Activated gamma-delta T cell treated with anti-CD3 and anti-CD28 coated beads, Interleukin-2, amount 50 U/mL, for 16 hours (primary cell): ENCODE measurements at regions not wholly inside any gene's neighbourhood (a gene's known extent, or its start where the extent isn't known, plus 50 kb on each side); places are given as distances from the start of the nearest gene placed in this dataset.
"Not testable (repeated sequence)": the region's sequence is repeated elsewhere in the genome, so short reads cannot be mapped to it uniquely, and the experiment has no call there.

Source experiments
- DNase-seq: peaks from one replicate; pipeline ENCODE4 v3.0.0-alpha.2; 2020; ENCODE audit warnings: low read depth

GRCh38 chr18:66872277-66872676, 268.4 kb upstream of the CDH19 start:
- no peak for DNase-seq

GRCh38 chr18:66867653-66868052, 263.8 kb upstream of the CDH19 start:
- DNase-seq = no peak

DNA sequence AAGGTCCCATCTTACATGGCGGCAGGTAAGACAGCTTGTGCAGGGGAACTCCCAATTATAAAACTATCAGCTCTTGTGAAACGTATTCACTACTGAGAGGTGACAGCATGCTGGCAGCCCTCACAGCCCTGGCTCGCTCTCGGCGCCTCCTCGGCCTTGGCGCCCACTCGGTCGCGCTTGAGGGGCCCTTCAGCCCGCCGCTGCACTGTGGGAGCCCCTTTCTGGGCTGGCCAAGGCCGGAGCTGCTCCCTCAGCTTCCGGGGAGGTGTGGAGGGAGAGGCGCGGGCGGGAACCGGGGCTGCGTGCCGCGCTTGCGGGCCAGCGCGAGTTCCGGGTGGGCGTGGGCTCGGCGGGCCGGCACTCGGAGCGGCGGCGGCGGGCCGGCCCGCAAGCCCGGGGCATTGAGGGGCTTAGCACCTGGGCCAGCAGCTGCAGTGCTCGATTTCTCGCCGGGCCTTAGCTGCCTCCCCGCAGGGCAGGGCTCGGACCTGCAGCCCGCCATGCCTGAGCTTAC, 262.6 kb upstream of the CDH19 start:
- not testable (repeated sequence) for DNase-seq

DNA sequence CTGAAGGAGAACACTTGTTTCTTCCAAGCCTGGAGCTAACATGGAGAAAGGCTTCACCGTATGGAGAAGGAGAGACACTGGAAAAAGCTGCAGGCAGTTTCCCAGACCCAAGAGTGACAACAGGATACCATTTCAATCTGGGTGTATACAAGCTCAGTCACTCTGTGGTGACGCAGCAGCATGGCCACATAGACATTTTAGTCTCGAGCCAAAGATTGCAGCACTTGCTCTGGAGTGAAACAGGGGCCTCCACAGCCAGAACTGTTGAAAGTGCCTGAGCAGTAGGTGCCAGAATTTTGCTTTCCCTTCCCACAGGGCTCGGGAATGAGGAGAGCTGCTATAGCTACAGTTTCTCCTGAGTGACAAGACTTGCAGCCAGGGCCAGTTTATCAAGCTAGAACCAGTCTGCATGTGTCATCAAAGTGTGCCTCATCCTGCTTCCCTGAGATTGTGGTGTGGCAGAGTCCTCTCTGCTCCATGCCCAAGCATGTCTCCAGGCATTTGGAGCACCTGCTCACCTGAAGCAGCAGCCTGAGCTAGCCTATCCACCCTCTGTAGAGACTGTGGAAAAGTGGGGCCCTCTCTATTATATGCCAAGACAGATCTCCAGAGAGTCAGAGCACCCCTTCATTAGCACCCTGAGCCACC, 234.6 kb upstream of the CDH19 start:
- DNase-seq = no peak

DNA sequence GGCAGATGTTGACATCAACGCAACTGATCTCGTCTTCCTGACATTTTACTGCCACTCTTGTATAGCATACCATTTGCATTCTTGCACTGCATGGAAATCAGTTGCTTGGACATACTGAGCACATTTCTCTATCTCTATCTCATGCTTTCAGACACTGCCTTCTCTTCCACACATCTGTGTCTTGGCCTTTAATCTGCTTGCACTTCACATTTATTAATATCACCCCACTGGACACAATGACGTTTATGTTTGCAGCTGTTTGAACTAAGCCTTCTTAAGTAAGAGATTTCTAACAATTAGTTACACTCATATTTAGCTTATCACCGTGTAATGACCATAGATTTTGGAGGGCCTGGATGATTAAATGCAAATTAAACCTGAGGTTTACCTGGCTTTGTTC, 229.8 kb upstream of the CDH19 start:
- no peak for DNase-seq

- DNase-seq = no peak
These were observed 222.3 kb upstream of the CDH19 start for GRCh38 chr18:66826211-66826610.

GRCh38 chr18:66825347-66825746, 221.5 kb upstream of the CDH19 start:
- DNase-seq = no peak

- no peak for DNase-seq
These were observed 215.3 kb upstream of the CDH19 start for GRCh38 chr18:66819235-66819634.

DNA sequence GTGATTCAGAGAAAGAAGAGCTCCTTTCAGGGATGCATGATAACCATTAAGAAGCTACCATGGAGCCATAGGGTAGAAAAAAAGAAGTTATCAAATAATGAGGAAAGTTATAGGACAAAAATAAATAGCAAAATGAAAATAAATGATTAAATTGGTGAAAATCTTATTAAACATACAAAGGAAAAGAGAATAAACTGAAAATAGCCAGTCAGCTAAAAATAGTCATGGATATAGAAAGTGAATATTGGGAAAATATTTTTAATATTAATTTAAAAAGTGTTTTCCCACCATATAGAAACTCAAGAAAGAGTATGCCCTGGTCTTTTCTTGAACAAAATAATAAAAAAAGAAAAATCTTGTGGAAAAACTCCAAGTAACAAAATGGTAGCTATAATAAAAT, 209.2 kb upstream of the CDH19 start:
- no peak for DNase-seq

GRCh38 chr18:66795051-66795450, 191.2 kb upstream of the CDH19 start:
- no peak for DNase-seq

DNA sequence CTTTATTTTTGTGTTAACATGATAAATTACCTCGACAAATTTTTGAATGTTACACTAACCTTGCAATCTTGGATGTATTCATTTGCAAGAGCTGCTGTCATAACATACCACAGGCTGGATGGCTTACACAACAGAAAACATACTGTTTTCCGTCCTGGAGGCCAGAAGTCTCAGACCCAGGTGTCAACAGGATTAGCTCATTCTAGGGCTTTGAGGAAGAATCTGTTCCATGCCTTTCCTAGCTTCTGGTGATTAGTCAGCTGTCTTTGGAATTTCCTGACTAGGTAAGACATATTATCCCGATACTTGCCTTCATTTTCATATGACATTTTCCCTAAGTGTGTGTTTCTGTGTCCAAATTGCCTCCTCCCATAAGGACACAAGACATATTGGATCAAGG, 188.6 kb upstream of the CDH19 start:
- DNase-seq = no peak

DNA sequence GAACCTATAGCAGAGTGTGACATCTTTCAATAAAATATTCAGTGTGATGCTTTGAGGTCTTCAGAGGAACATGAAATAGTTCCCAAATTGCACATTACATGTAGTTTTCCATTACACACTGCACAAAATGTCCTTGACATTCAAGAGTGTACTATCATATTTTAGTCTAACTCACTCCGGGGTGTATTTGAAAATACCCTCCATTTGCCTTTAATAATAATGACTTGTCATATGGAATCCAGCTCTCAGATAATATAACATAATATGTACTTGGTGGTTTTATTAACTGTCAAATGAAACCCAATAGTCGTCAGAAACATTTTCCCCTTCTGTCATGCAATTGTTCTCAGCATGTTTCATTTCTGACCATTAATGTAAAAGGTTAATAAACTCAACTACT, 176.7 kb upstream of the CDH19 start:
- no peak for DNase-seq

GRCh38 chr18:66778048-66778447, 174.2 kb upstream of the CDH19 start:
- DNase-seq = no peak

GRCh38 chr18:66769375-66769774, 165.5 kb upstream of the CDH19 start:
- no peak for DNase-seq

DNA sequence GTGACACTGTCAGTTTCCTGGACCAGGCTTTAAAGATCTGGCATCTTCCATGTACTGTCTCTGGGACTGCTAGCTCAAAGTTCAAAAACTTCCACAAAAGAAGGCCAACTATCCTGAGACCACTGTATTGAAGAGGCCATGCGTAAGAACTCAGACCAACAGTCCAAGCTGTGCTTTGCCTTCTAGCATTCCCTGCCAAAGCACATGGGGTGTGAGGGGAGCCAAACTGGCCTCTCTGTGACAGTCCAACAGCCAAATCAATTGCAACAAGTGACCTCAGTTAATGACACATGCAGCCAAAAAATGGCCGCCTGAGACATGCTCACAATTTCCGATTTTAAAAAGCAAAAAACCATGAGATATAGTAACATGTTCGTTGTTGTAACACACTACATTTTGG, 160.3 kb upstream of the CDH19 start:
- no peak for DNase-seq

DNA sequence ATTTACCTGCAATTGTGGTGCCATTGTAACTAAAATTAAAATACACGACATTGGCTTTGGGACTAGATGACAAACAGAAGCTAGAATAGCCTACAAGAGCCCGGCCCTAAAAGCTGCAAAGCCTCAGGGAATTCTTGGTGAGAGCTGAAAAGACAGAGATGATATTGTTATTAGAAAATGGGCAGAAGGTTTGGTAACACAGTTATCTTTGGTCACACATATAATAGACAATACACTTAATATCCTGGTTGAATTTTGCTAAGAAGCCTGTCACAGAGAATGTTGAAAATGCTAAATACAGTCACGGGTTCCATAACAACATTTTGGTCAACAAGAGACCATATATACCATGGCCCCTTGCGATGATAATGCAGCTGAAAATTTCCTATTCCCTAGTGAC, 157.3 kb upstream of the CDH19 start:
- DNase-seq = no peak

DNA sequence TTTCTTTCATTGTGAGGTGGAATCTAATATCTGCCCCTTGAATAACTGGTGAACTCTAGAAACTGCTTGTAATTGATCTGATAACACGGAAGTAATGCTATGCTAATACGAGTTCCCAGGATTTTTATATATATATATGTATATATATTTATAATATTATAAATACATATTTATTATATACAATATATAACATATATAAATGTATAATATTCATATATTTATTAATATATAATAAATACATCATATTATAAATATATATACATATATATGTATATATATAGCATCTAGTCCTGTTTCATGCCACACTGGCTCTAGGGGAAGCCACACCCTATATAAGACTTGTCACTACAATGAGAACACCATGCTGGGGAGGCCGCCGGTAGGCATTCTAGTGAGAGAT, 156.7 kb upstream of the CDH19 start:
- DNase-seq = no peak

DNA sequence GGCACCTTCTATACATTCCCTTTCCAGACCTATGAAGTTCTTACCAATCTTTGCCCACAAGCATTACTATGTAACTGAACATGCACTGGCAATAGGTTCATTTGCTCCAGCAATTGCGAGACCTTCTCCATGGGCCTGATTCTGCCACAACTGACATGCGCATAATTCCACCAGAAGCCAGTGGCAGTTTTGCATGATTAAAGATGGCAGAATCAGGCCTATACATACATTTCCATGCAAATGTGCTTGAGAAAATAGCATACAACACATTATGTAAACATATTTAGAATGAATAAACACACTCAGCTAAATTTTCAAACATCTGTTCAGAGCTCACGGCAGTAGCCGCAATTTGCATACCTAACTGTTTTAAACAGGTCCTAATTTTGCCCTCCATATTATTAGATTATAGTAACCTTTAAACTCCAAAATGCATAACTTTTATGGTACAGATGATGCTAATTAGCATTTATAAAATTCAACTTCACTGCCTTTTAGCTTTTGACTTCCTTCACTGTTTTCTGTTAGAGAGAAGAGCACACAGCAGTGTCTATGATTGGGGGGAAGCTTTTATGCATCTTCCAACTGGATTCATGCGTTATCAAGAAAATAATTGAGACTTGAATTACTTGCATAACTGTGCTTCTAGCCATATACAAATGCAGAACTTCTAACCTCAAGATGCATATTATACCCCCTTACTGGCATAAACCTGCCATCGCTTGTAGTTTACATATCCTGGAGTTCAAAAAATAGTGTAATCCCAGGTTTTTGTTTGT, 155.3 kb upstream of the CDH19 start:
- no peak for DNase-seq

DNA sequence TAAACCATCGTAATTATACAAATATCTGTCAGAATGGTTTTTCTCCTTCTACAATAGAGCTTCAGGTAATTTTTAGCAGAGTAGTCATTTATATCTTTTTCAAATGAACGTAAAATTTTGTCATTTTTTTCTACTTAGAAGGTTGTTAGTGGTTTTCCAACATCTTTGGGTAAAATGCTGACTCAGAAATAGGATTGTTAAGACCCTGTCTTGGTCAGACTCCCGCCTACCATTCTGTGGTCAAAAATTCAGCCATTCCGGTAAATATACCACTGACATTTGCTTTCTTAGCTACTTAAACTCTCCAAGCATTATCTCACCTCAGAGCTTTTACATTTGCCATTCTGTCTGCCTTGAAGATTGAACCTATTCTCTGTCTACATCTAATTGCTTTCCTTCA, 154.1 kb upstream of the CDH19 start:
- no peak for DNase-seq

GRCh38 chr18:66754335-66754734, 150.4 kb upstream of the CDH19 start:
- DNase-seq = no peak

- no peak for DNase-seq
These were observed 148.8 kb upstream of the CDH19 start for GRCh38 chr18:66752733-66753132.

- DNase-seq = no peak
These were observed 145.7 kb upstream of the CDH19 start for GRCh38 chr18:66749481-66750035.

DNA sequence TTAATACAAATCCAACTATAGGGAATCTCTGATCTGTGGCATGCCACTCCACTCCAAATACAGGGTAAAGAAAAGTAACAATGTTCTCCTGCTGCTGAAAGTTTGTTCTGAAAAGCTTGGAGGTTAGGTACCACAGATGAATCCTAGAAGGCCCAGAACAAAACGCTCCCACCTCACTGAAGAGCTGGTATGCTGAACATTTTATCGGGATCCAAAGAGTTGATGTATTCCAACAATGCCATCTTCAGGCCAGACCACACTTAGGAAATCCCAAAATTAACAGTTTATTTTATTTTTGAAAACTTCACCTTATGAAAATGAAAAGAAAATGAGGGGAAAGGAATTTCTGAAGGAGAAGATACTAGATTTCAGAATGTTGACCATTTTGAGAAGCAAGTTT, 145.1 kb upstream of the CDH19 start:
- no peak for DNase-seq
